Gastroesophageal sphincter (tissue), 4 donors: ENCODE measurements at regions not wholly inside any gene's neighbourhood (a gene's known extent, or its start where the extent isn't known, plus 50 kb on each side); places are given as distances from the start of the nearest gene placed in this dataset.
"Not testable (repeated sequence)": the region's sequence is repeated elsewhere in the genome, so short reads cannot be mapped to it uniquely, and the experiment has no call there.

ENCODE experiments used
- ATAC-seq: fragments of 150-250 bp; one replicate; pipeline ENCODE4 v1.9.1; 2016; ENCODE audit warnings: mild to moderate bottlenecking, moderate library complexity
- H3K27ac ChIP-seq, 4 donors: fragments of 200-600 bp; sonication (generic) in 3 of 4; 1 replicate in 3 of 4; 2 replicates in 1 of 4; pipeline ENCODE4 v1.5.1; 2016 to 2019
- H3K27me3 ChIP-seq: fragments of 200-600 bp; sonication (generic); one replicate; pipeline ENCODE4 v1.5.1; 2019
- H3K36me3 ChIP-seq, 2 donors: fragments of 200-600 bp; sonication (generic); one replicate each; pipeline ENCODE4 v1.5.1; 2019; ENCODE audit warnings: control low read depth in 1 of 2
- H3K4me1 ChIP-seq, 3 donors: fragments of 200-600 bp; sonication (generic); 1 replicate in 2 of 3; 2 replicates in 1 of 3; pipeline ENCODE4 v1.5.1; 2016 to 2019; ENCODE audit warnings: control low read depth in 2 of 3
- H3K4me3 ChIP-seq, 2 donors: fragments of 200-600 bp; sonication (generic); one replicate each; pipeline ENCODE4 v1.5.1; 2019; ENCODE audit warnings: mild to moderate bottlenecking in 1 of 2, moderate library complexity in 1 of 2
- H3K9me3 ChIP-seq, 3 donors: fragments of 200-600 bp; sonication (generic); one replicate each; pipeline ENCODE4 v1.5.1; 2017 to 2019; ENCODE audit warnings: control low read depth in 2 of 3
- CTCF ChIP-seq, 4 experiments: fragments of 200-600 bp in 2 of 4; fragments of 450-650 bp in 2 of 4; sonication (generic) in 1 of 4; IDR thresholded peaks; one replicate each; pipeline ENCODE4 v1.5.1; 2017 to 2019; ENCODE audit warnings: antibody characterized with exemption in 4 of 4, mild to moderate bottlenecking in 2 of 4, moderate library complexity in 2 of 4
- EP300 ChIP-seq: sonication (generic); formaldehyde crosslinking; IDR thresholded peaks from one replicate; pipeline ENCODE4 v1.6.1; 2017; ENCODE audit warnings: antibody characterized with exemption, mild to moderate bottlenecking
- POLR2A ChIP-seq, 2 donors: fragments of 450-650 bp; IDR thresholded peaks; one replicate each; pipeline ENCODE4 v1.6.1; 2017; ENCODE audit warnings: antibody characterized with exemption in 2 of 2, mild to moderate bottlenecking in 2 of 2, moderate library complexity in 1 of 2
- POLR2AphosphoS5 ChIP-seq: sonication (generic); formaldehyde crosslinking; IDR thresholded peaks from one replicate; pipeline ENCODE4 v1.6.1; 2017; ENCODE audit warnings: antibody characterized with exemption
- WGBS, 2 donors: methylation state at CpG; one replicate each; pipeline ENCODE4 v1.1.5; 2018; ENCODE audit warnings: low coverage in 1 of 2; 5-methylcytosine and 5-hydroxymethylcytosine counted together

- TF ChIP-seq CTCF (IDR thresholded peaks at IDR 0.05) (no peak), POLR2A (IDR thresholded peaks at IDR 0.05) (no peak), POLR2AphosphoS5 (no peak), EP300 (no peak)
- no peaks in the 10 kb centered on the region for H3K27me3 ChIP-seq
- H3K4me3 ChIP-seq: no peak overlapping the region
- no peak for ATAC-seq
- no peaks in the 10 kb centered on the region for H3K9me3 ChIP-seq
- 66 to 68% methylated on average over 2 of the region's 2 CpGs for WGBS, 2 donors
- no peak overlapping the region for H3K27ac ChIP-seq
- no peaks in the 10 kb centered on the region for H3K4me1 ChIP-seq
- no peaks in the 10 kb centered on the region for H3K36me3 ChIP-seq
Measured at GRCh38 chr1:187725216-187725615, 896.5 kb downstream of the PLA2G4A start.

GRCh38 chr1:187733232-187733631, 904.5 kb downstream of the PLA2G4A start:
- Histone ChIP-seq H3K9me3 (no peaks in the 10 kb centered on the region), H3K27me3 (no peaks in the 10 kb centered on the region), H3K27ac (no peak overlapping the region), H3K4me1 (no peaks in the 10 kb centered on the region), H3K36me3 (no peaks in the 10 kb centered on the region), H3K4me3 (no peak overlapping the region)
- TF ChIP-seq POLR2A (IDR thresholded peaks at IDR 0.05) (no peak), POLR2AphosphoS5 (no peak), EP300 (no peak), CTCF (IDR thresholded peaks at IDR 0.05) (no peak)
- no peak for ATAC-seq
- WGBS, 2 donors: 78 to 90% methylated on average over 1 of the region's 1 CpG

GRCh38 chr1:187734427-187734826, 905.7 kb downstream of the PLA2G4A start:
- no peaks in the 10 kb centered on the region for H3K36me3 ChIP-seq
- no peaks in the 10 kb centered on the region for H3K9me3 ChIP-seq
- H3K27me3 ChIP-seq: no peaks in the 10 kb centered on the region
- ATAC-seq: no peak
- no peak overlapping the region for H3K27ac ChIP-seq
- no peak for TF ChIP-seq CTCF (IDR thresholded peaks at IDR 0.05)
- TF ChIP-seq POLR2A (IDR thresholded peaks at IDR 0.05): no peak
- no peak for TF ChIP-seq POLR2AphosphoS5
- TF ChIP-seq EP300: no peak
- 81 to 90% methylated on average over 2 to 4 of the region's 4 CpGs for WGBS, 2 donors
- no peak overlapping the region for H3K4me3 ChIP-seq
- H3K4me1 ChIP-seq: no peaks in the 10 kb centered on the region

GRCh38 chr1:187744665-187745064, 915.9 kb downstream of the PLA2G4A start:
- Histone ChIP-seq H3K27ac (no peak overlapping the region), H3K9me3 (peaks cover 0 to 9% (median 0%) of the 10 kb centered on the region in 3 donors), H3K27me3 (no peaks in the 10 kb centered on the region), H3K4me3 (no peak overlapping the region), H3K36me3 (no peaks in the 10 kb centered on the region), H3K4me1 (no peaks in the 10 kb centered on the region)
- WGBS, 2 donors: 64 to 83% methylated on average over 1 of the region's 1 CpG
- TF ChIP-seq EP300: no peak
- TF ChIP-seq CTCF (IDR thresholded peaks at IDR 0.05): no peak
- no peak for TF ChIP-seq POLR2A (IDR thresholded peaks at IDR 0.05)
- no peak for TF ChIP-seq POLR2AphosphoS5
- no peak for ATAC-seq

GRCh38 chr1:187755536-187755935, 926.8 kb downstream of the PLA2G4A start:
- WGBS, 2 donors: 76% methylated on average over 2 of the region's 2 CpGs
- H3K9me3 ChIP-seq: no peaks in the 10 kb centered on the region
- no peak overlapping the region for H3K27ac ChIP-seq
- no peaks in the 10 kb centered on the region for H3K27me3 ChIP-seq
- TF ChIP-seq CTCF (IDR thresholded peaks at IDR 0.05) (no peak), EP300 (no peak), POLR2A (IDR thresholded peaks at IDR 0.05) (no peak), POLR2AphosphoS5 (no peak)
- no peaks in the 10 kb centered on the region for H3K4me1 ChIP-seq
- ATAC-seq: no peak
- no peaks in the 10 kb centered on the region for H3K36me3 ChIP-seq
- H3K4me3 ChIP-seq: no peak overlapping the region

- not testable (repeated sequence) for H3K27ac ChIP-seq, H3K27me3 ChIP-seq, H3K4me3 ChIP-seq, H3K9me3 ChIP-seq, H3K4me1 ChIP-seq, H3K36me3 ChIP-seq, ATAC-seq
- 88 to 89% methylated on average over 1 of the region's 1 CpG for WGBS, 2 donors
Measured at GRCh38 chr1:187756684-187757083, 927.9 kb downstream of the PLA2G4A start.
